Stimulated activated CD8-positive, alpha-beta memory T cell treated with anti-CD3 and anti-CD28 coated beads, Interleukin-7, amount 100 ng/mL, for 1 hour (primary cell): ENCODE measurements at regions not wholly inside any gene's neighbourhood (a gene's known extent, or its start where the extent isn't known, plus 50 kb on each side); places are given as distances from the start of the nearest gene placed in this dataset.
"Not testable (repeated sequence)": the region's sequence is repeated elsewhere in the genome, so short reads cannot be mapped to it uniquely, and the experiment has no call there.

Source experiments
- DNase-seq, 2 donors: peaks; one replicate each; pipeline ENCODE4 v3.0.0-alpha.2; 2020; ENCODE audit warnings: low read depth in 2 of 2

- DNase-seq, result not testable (repeated sequence)
Observed at GRCh38 chr7:101679653-101680173, 50.6 kb upstream of the MYL10 start.

DNA sequence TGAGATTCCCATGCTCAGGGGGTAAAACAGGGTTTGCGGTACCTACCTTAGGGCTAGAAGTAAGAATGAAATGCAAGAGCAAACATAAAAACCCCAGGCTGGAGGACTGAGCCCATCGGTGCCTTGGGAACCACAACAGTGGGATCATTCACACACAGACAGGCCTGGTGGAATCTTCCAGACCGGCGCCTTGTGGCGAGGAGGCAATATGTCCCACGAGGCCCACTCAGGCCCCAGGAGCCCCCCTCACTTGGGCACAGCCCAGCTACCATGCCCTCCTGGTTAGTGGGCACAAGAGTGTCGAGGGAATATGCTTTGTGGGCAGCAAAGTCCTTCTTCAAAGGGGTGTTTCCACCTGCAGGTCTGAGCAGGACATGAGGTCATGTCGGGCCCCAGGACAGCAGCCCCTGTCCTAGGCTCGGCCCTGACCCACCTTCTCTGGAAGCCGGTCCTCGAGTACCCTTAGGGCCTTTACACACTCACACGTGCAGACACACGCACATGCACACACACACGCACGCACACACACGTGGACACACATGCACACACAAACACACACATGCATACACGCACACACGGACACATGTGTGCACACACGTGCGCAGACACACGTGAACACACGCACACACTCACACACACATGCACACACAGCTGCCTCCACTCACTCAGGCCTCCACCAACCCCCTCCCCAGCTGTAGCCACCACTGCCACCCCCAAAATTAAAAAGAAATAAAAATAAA is 51.5 kb upstream of the MYL10 start:
- no peak for DNase-seq

- DNase-seq, result no peak
Observed at GRCh38 chr7:101681170-101682007, 52.3 kb upstream of the MYL10 start.

DNA sequence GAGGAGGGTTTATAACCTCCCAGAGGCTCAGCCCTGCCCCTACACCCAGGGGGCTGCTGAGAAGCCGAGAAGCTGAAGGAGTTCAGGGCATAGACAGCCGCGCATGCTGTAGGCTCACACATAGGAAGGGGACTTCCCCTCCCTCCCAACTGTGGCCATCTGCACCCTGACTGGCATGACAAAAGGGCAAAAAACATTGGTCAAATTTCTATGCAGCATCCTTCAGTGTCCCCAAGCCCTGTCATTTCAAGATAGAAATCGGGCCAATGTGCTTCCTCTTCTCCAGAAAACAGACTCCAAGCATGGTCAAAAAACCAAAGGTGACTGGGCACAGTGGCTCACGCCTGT is 55.9 kb upstream of the MYL10 start:
- no peak for DNase-seq

GRCh38 chr7:101686030-101686429 is 56.9 kb upstream of the MYL10 start:
- no peak for DNase-seq

DNA sequence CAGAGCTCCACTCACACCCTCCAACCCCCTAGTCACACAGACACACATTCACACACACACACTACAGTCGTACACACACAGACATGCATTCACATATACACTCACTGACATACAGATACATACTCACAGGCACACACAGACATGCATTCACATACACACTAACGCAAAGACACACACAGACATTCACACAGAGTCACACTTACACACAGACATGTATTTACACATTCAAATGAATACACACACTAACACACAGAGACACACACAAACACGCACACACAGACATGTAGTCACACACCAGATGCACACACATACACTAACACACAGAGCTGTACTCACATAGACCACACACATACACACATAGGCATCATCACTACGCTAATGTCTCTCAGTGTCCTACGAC is 58.0 kb upstream of the MYL10 start:
- no peak for DNase-seq

DNA sequence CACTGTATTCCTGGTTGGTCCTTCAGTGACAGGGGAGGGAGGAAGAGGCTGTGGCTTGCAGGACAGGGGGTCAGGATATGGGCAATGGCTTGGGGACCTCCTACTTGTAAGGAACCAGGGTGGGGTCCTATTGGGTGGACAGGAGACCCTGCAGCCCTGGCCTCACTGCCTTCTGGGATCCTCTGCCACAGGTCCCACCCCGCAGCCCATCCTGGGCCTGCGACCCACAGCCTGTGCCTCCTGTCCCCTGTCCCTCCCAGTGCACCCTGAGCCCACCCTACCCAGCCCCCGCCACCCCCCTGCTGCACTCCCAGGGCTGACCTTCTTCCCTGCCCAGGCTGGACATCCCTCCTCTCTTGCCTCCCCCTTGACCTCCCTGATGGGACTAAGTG is 58.7 kb upstream of the MYL10 start:
- DNase-seq, result no peak

- peak; percentile 60 to 68 for DNase-seq
Observed at GRCh38 chr7:101688183-101688831, 59.2 kb upstream of the MYL10 start.

DNA sequence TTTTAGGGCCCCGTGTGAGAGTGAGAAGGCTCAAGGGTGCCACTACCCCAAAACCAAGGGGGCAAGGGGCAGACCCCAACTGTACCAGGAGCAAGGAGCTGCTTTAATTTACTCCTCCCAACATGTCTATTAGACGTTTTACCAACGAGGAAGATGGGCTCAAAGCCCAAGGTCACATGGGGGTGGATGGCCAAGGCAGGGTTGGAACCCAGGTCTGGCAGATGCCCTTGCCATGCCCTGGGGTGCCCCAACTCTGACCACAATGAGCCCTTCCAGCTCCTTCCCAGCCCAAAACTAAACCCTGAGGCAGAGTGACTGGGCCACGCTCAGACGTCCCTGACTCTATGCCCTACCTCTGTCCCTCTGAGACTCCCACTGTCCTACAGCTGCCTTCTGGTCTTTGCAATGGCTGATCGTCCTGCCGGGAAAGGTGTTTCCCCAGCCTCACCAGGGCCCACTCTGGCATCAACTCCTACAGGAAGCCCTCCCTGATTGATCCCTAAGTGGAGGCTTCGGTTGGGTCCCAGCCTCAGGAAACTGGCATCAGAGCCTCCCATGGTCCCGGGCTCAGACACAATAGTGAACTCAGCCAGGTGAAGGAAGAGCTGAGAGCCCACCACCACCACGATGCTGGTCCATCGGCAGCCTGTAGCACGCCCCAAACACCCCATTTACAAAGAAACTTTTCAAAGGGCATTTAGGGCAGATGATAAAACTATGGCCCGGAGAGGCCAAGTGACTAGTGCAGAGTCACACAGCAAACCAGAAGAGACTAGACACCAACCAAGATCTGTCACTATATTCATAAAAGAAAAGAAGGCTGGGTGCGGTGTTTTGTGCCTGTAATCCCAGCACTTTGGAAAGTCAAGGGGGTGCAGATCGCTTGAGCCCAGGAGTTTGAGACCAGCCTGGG is 60.2 kb upstream of the MYL10 start:
- DNase-seq, result no peak

- DNase-seq, result no peak
Observed at GRCh38 chr7:101690061-101690460, 61.0 kb upstream of the MYL10 start.

- no peak for DNase-seq
Observed at GRCh38 chr7:101691822-101692384, 62.8 kb upstream of the MYL10 start.

GRCh38 chr7:101693498-101694091 is 64.5 kb upstream of the MYL10 start:
- DNase-seq, result no peak

- DNase-seq, result no peak
Observed at GRCh38 chr7:101698964-101699363, 69.9 kb upstream of the MYL10 start.

GRCh38 chr7:101699399-101699798 is 70.3 kb upstream of the MYL10 start:
- DNase-seq, result no peak

DNA sequence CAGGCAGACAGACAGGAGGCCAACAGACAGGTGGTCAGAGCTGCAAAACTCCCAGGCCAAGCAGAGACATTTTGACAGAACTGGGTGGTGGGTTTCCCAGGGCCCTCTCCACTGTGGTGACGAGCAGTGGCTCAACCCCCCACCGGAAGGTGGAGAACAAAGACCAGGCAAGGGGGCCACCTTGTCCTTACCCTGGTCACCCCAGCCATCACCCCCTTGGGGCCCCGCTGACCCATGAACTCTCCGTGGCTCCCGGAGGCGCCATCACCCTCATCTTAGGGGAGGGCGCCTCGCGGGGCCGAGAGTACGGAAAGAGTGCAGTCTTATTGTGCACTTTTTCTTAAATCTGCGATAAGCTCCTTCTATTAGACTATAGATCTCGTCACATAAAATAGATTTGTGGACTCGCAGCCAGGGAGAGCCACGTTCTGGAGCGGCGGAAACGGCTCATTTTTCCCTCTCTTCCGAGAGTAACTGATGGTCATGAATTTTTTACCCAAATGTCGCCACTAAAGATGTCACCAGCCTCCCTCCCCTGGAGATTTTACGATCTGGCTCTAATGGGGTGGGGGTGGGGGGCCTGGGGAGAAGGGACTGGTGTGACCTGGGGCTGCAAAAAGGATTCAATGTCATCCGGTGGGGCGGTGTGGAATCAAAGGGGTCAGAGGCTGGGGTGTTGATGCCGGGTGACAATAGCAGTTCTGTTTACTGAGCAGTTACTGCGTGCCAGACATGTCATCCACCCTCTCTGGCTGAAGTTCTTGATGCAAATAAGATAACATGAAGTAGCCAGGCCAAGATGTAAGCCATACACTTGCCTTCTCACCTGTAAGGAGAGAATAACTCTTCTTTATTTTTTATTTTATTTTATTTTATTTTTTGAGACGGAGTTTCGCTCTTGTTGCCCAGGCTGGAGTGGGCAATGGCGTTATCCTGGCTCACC is 71.1 kb upstream of the MYL10 start:
- no peak for DNase-seq

- DNase-seq, result no peak
Observed at GRCh38 chr7:101701153-101701794, 72.2 kb upstream of the MYL10 start.

GRCh38 chr7:101702362-101702850 is 73.3 kb upstream of the MYL10 start:
- DNase-seq, result no peak

DNA sequence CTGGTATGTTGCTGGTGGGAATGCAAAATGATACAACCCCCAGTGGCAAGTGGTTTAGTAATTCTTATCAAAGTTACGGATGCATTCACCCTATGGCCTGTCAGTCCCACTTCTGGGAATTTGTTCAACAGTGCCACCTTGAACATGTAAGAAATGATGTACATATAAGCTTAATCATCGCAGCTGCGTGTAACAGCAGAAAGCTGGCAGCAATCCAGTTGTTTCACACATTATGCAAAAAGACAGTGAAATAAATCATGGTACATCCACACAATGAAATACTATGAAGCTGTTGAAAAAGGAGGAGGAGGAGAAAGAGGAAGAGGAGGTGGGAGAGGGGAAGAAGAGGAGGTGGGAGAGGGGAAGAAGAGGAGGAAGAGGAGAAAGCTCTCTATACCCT is 76.2 kb upstream of the MYL10 start:
- no peak for DNase-seq

DNA sequence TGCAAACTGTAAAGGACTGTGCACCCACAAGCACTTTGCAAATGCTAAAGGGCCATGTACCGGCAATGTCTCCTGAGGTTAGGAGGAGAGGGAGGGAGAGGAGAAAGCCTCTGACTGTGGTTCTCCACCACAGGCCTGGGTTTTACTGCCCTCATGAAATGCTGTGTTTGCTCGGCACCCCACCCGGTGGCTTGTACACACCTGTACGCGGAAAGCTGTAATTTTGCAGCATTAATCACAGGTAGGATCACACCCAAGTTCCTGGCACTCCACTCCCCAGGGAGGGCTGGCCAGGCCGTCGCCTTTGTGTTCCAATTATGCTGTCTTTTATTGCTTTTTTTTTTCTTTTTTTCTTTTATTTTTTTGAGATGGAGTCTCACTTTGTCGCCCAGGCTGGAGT is 78.5 kb upstream of the MYL10 start:
- DNase-seq, result no peak
